GM12875 (cell line): ENCODE measurements at regions not wholly inside any gene's neighbourhood (a gene's known extent, or its start where the extent isn't known, plus 50 kb on each side); places are given as distances from the start of the nearest gene placed in this dataset.
"Not testable (repeated sequence)": the region's sequence is repeated elsewhere in the genome, so short reads cannot be mapped to it uniquely, and the experiment has no call there.

ENCODE experiments used
- H3K4me3 ChIP-seq: one replicate; pipeline ENCODE4 v1.5.1; 2011; ENCODE audit warnings: low read depth, low read length, control low read depth
- TF ChIP-seq, protein P1 (sequence below): IDR thresholded peaks from 2 replicates; pipeline ENCODE4 v1.5.1; 2011; ENCODE audit warnings: low read depth, mild to moderate bottlenecking, control low read depth, inconsistent platforms, low read length, moderate library complexity, borderline replicate concordance; ENCODE audit not compliant: insufficient read depth

DNA sequence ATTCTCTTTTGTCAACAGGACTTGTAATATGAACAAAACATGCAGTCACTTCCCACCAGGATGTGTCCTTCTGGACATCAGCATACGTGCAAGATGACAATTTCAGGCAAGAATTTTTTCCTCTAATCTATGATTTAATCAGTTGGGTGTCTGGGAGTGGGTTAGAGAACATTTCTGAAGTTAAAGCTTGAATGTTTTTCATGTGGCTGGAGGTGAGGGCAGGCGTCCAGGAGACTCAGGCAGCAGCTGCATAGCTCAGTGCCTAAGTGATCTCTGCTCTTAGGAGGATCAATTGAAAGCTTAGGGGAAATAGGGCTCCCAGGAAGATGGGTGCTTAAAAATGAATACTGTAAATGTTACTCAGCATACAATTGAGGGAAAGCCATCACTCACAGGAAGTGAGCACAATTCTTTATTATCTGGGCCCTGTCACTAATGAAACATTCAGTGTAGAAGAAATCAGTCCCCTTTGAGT, 457.6 kb upstream of the KLF6 start:
- H3K4me3 ChIP-seq = no peak overlapping the region
- TF ChIP-seq, protein P1, sequence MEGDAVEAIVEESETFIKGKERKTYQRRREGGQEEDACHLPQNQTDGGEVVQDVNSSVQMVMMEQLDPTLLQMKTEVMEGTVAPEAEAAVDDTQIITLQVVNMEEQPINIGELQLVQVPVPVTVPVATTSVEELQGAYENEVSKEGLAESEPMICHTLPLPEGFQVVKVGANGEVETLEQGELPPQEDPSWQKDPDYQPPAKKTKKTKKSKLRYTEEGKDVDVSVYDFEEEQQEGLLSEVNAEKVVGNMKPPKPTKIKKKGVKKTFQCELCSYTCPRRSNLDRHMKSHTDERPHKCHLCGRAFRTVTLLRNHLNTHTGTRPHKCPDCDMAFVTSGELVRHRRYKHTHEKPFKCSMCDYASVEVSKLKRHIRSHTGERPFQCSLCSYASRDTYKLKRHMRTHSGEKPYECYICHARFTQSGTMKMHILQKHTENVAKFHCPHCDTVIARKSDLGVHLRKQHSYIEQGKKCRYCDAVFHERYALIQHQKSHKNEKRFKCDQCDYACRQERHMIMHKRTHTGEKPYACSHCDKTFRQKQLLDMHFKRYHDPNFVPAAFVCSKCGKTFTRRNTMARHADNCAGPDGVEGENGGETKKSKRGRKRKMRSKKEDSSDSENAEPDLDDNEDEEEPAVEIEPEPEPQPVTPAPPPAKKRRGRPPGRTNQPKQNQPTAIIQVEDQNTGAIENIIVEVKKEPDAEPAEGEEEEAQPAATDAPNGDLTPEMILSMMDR = no peak

DNA sequence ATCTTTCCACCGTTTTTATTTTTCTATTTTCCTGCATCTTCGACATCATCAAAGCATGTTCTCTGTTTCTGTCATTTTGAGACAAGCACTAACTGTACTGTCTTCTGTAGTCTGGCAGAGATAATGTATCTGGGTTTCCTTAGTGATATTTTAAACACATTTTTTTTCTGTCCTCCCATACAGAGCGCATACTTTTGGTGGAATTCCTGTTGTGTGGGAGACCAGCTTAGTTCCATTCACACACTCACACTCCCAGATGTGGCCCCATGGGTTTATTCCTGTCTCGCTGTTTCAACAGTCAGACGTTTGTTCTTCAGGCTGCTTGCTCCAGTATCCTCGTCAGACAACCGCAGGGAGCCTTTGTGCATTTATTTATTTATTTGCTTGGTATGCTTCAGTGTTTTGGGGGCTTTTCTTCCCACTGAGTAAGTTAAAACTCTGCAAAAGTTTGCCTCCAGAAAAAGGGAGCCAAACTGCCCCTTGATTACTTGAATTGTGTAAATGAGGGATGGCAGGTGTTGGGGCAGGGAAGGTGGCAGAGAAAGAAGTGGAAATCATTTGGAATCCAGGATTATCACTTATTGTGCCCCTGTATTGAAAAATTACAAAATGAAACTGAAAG, 456.8 kb upstream of the KLF6 start:
- TF ChIP-seq, protein P1 = no peak
- no peak overlapping the region for H3K4me3 ChIP-seq

DNA sequence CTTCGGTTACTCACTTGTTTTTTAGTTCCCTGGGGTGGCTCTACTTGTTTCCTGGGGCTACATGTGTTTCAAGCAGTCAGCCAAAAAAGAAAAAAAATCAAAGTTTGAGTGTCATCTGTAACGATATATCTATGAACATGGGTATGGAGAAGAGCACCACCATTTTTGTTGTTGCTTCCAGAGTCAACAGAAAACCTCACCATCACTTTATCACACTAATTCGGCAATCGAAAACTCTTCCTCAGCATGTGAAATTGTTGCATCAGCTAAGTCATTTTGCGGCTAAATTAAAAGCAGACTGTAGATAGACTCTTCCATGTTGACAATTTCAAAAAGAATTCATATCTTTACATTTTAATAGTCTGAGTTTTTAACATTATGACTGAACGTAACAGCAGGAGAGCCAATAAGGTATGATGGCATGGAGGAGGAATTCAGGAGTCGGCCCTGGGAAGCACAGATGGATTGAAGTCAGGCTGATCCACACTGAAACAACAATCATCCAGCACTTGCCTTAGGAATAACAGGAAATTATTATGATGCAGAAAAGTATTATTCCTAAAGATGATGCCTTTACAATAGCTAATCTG, 455.7 kb upstream of the KLF6 start:
- no peak overlapping the region for H3K4me3 ChIP-seq

DNA sequence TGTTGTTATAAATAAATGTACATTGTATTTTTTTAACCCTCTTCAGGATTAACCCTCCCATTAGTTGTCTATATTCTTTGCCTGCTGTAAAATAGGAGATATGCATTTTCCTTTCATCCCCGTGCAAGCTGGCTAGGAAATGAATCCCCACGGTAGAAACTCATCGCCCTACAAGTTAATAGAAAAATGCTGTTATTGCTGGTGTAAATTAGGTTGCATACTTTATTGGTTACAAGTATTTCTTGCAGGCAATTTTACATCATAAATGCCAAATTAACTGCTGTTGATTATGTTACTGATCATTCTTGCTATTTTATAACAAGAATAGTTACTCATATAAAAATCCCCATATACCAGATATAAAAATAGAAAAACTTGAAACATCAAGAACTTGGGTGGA, 454.2 kb upstream of the KLF6 start:
- TF ChIP-seq, protein P1 = no peak
- no peak overlapping the region for H3K4me3 ChIP-seq

More for the DNA sequence above, 455.7 kb upstream of the KLF6 start:
- TF ChIP-seq, protein P1 = no peak

DNA sequence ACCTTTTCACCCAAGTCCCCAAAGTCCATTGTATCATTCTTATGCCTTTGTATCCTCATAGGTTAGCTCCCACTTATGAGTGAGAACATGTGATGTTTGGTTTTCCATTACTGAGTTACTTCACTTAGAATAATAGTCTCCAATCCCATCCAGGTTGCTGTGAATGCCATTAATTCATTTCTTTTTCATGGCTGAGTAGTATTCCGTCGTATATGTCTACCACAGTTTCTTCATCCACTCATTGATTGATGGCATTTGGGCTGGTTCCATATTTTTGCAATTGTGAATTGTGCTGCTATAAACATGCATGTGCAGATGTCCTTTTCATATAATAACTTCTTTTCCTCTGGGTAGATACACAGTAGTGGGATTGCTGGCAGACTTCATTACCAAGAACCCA, 451.9 kb upstream of the KLF6 start:
- H3K4me3 ChIP-seq = not testable (repeated sequence)

DNA sequence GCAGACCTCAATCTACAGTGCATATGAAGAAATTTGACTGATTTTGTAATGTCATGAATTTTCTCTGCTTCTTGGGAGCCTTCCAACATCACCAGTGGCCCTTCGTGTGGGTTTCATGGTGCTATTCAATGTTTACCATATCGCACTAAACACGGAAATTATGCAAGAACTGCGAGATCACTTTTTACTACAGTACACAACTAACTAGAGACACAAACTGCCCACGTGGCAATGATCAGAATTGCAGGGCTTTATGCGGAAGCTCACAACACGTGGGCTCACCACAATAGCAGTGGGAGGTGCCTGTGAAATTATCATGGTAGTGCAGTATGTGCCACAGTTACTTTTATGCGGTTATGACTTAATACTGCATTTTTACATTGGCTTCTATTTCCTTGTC, 449.7 kb upstream of the KLF6 start:
- no peak overlapping the region for H3K4me3 ChIP-seq
- TF ChIP-seq, protein P1 = no peak

DNA sequence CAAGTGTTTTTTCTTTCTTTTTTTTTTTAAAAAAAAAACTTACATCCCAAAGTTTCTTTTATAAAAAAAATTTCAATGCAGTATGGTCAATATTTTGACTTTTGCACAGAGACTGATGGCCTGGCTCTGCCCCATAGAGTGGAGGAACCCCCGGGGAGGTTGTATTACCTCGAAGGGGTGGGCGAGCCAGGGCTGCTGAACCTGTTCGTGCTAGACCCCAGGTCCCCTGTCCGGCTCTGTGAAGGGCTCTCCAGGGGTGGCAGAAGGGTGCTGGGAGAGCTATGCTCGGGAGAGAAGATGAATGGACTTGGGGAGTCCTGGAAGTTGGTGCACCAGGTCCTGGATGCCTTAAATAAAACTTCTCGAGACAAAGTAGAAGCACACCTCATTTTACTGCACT, 446.4 kb upstream of the KLF6 start:
- H3K4me3 ChIP-seq = no peak overlapping the region
- TF ChIP-seq, protein P1 = no peak

DNA sequence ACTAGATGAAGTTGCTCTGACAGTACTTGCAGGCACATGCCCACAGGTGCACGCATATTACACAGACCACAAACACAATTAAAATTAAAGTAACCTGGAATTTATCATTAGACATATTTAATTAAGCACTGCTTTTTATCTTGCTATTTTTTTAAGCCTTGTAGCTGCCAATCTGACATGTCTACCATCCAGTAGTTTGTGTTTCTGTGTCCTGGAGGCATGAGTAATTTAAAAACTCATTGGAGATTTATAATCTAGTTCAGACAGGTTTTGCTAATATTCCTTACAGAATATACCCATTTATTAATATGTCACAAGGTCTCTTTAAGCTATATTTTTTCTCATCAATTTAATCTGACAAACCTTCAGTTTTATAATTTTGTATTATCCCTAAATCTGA, 445.0 kb upstream of the KLF6 start:
- no peak overlapping the region for H3K4me3 ChIP-seq
- TF ChIP-seq, protein P1 = no peak
